C4-2B (cell line): ENCODE measurements at regions not wholly inside any gene's neighbourhood (a gene's known extent, or its start where the extent isn't known, plus 50 kb on each side); places are given as distances from the start of the nearest gene placed in this dataset.
"Not testable (repeated sequence)": the region's sequence is repeated elsewhere in the genome, so short reads cannot be mapped to it uniquely, and the experiment has no call there.

Experiments
- H3K27ac ChIP-seq: fragments of 450-650 bp; 2 replicates; pipeline ENCODE4 v1.5.1; 2017
- ZFX ChIP-seq: fragments of 450-650 bp; IDR thresholded peaks from 2 replicates; pipeline ENCODE4 v1.6.1; 2017
- TF ChIP-seq, protein P1 (sequence below): fragments of 450-650 bp; conservative IDR thresholded peaks from 2 replicates; pipeline ENCODE4 v1.5.1; 2017; ENCODE audit warnings: mild to moderate bottlenecking

DNA sequence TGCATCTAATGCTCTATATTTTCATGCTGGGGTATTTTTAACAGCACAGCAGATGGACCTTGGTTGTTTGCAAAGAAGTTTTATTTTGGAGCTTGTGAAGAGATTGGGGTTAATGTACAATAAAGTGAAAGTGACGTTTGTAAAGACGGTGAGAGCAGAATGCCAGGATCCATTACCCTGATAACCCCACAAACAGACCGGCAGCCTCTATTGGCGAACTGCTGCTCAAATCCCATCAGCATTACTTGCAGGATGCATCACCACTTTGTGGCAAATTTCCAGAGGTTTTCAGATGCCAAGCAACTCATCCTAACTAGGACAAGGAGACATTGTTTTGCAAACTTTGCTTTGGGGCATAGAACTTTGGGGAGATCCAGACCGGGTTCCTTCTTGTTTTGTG is 383.3 kb upstream of the ZNF462 start:
- no peak for TF ChIP-seq ZFX
- TF ChIP-seq, protein P1, sequence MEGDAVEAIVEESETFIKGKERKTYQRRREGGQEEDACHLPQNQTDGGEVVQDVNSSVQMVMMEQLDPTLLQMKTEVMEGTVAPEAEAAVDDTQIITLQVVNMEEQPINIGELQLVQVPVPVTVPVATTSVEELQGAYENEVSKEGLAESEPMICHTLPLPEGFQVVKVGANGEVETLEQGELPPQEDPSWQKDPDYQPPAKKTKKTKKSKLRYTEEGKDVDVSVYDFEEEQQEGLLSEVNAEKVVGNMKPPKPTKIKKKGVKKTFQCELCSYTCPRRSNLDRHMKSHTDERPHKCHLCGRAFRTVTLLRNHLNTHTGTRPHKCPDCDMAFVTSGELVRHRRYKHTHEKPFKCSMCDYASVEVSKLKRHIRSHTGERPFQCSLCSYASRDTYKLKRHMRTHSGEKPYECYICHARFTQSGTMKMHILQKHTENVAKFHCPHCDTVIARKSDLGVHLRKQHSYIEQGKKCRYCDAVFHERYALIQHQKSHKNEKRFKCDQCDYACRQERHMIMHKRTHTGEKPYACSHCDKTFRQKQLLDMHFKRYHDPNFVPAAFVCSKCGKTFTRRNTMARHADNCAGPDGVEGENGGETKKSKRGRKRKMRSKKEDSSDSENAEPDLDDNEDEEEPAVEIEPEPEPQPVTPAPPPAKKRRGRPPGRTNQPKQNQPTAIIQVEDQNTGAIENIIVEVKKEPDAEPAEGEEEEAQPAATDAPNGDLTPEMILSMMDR, result no peak
- no peak overlapping the region for H3K27ac ChIP-seq

DNA sequence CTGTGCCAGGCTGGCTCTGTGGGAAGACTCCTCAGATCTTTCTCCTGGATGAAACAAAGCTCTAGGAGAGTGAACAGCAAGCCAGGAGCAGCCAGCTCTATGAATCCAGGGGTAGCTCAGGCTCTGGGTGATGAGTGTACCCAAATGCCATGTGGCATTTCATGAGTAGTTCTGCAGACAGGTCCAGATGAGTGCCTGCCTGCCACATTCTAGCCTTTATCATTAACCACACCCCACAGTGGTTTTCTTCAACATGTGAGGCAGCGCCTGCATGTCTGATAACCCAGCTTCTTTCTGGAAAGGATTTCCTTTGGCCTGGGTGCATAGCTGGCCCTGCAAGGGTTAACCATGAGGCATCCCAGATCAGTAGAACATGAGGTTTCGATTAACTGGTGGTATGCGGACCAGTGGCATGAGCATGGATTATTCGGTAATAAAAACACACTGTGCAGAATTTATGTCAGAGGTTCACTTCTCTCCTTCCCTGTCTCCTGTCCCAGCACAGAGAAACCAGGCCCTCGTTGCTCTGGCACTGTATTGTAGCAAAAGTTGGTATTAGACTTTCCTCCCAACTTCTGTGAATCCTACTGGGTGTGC is 381.9 kb upstream of the ZNF462 start:
- TF ChIP-seq, protein P1, result no peak
- no peak for TF ChIP-seq ZFX
- H3K27ac ChIP-seq, result no peak overlapping the region

DNA sequence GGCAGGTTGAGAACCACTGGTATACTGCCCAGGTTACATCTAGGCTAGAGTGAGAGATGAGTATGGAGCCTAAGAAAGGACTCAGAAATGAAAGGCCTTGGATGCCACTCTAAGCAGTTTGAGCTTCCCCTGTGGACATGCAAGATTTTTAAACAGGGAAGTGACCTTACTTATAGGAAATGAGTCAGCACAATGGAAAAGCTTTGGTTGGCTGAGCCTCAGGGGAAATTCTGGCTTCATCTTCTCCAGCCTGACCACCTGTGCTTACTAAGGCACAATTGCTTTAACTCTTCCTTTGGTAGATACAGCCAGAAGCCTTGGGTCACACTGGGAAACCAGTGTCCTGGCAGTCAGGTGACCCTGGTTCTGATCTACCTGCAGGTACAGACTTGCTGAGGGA is 380.2 kb upstream of the ZNF462 start:
- no peak overlapping the region for H3K27ac ChIP-seq
- no peak for TF ChIP-seq ZFX
- TF ChIP-seq, protein P1, result no peak

DNA sequence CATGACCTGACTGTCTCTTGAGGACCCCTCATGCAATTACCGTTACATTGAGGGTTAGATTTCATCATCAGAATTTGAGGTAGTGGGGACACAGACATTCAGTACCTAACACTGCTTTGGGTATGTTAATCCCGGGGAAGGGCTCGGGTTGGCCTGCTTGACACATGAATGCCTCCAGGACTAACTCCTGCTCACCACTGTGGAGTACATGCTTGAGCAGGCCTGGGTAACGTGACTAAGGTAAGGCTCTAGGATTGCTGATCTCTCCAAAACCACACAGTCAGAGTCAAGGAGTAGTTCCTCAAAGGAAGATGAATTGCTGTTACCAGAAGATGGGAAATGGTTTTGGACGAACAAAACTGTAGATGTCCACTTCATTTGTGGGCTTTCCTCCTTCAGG is 376.3 kb upstream of the ZNF462 start:
- no peak overlapping the region for H3K27ac ChIP-seq
- TF ChIP-seq ZFX, result no peak
- TF ChIP-seq, protein P1, result no peak

DNA sequence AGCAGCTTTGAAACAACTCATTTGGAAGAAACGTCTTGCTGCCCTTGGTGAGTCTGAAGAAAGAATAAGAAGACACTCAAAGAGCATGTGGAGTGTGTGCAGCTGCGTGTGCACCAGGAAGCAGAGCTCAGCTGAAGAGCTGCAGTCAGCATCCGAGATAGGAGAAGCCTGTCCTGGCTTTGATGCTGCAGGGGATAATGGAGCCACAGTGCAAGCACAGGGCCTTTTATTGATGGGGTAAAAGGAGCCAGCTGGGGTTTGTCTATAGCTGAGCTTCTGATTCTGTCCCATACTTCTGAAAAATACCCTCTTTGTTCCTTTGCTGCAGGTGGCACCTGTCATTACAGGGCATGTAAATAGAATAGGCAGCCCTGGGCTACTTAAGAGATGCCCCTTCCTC is 375.7 kb upstream of the ZNF462 start:
- H3K27ac ChIP-seq, result no peak overlapping the region
- TF ChIP-seq, protein P1, result no peak
- no peak for TF ChIP-seq ZFX

DNA sequence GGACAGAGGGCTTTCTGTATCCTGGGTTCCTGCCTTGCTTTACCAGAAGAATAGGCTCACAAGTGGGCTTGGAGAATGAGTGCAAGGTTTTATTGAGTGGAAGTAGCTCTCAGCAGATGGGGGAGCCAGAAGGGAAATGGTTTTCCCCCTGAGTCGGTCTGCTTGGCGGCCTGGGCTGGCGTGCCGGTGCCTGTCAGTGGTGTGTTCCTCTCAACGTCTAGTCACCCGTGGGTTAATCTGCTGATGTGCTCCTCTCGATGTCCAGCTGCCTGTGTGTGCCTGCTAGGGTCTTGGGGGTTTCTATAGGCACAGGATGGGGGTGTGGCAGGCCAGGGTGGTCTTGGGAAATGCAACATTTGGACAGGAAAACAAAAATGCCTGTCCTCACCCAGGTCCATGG is 370.8 kb upstream of the ZNF462 start:
- not testable (repeated sequence) for H3K27ac ChIP-seq

DNA sequence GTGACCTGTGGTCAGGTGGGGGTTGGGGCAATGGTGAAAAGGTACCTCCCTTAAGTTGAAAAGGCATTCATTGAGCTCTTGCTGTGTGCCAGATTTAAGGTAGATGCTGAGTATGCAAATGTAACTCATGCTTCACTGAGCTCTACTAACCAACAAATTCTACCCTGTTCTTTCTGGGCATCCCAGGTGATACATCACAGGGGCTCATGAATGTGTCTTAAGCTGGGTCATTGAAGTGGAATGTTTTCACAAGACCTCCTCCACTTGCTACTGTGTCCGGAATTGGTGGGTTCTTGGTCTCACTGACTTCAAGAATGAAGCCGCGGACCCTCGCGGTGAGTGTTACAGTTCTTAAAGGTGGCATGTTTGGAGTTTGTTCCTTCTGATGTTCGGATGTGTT is 362.8 kb upstream of the ZNF462 start:
- TF ChIP-seq ZFX, result no peak
- TF ChIP-seq, protein P1, result no peak
- H3K27ac ChIP-seq, result no peak overlapping the region

DNA sequence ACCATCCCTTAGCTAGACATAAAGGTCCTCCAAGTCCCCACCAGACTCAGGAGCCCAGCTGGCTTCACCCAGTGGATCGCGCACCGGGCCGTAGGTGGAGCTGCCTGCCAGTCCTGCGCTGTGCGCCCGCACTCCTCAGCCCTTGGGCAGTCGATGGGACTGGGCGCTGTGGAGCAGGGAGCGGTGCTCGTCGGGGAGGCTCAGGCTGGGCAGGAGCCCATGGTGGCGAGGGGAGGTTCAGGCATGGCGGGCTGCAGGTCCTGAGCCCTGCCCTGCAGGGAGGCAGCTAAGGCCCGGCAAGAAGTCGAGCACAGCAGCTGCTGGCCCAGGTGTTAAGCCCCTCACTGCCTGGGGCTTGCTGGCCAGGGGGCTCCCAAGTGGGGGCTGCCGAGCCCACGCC is 361.8 kb upstream of the ZNF462 start:
- H3K27ac ChIP-seq, result not testable (repeated sequence)

DNA sequence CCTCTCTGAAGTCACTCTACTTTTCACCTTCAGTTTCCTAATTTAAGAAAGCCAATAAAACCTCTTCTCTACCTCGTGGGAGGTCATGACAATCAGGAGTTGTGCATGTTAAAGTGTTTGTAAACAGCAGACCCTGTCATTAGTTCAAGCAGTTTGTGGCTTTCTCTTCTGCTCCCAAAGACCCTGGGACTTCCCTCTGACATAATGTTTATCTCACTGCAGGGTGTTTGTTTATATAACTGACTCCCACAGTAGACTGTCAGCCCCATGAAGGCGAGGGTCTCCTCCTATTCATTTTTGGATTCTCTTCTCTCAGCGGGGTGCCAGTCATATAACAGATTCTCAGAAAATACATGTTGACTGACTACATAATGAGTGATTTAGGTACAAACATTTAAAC is 360.0 kb upstream of the ZNF462 start:
- TF ChIP-seq, protein P1, result no peak
- TF ChIP-seq ZFX, result no peak
- H3K27ac ChIP-seq, result no peak overlapping the region
